GM18519 (cell line): ENCODE measurements at regions not wholly inside any gene's neighbourhood (a gene's known extent, or its start where the extent isn't known, plus 50 kb on each side); places are given as distances from the start of the nearest gene placed in this dataset.
"Not testable (repeated sequence)": the region's sequence is repeated elsewhere in the genome, so short reads cannot be mapped to it uniquely, and the experiment has no call there.

Source experiments
- ATAC-seq: cut with Tn5 transposase; IDR thresholded peaks from one replicate; pipeline ENCODE4 v1.9.1; 2021; ENCODE audit warnings: mild to moderate bottlenecking, moderate library complexity; ENCODE audit not compliant: unreplicated experiment, low FRiP score

DNA sequence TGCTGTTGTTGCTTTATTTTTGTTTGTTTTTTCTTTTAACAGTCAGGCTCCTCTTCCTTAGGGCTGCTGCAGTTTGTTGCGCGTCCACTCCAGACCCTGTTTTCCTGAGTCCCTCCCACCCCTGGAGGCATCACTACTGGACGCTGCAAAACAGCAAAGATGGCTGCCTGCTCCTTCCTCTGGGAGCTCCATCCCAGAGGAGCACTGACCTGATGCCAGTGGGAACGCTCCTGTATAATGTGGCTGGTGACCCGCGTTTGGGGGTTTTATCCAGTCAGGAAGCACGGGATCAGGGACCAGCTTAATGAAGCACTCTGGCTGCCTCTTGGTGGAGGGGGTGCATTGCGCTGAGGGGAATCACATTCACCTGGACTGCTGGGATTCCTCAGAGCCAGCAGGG is 1005.6 kb downstream of the CDH8 start:
- no peak for ATAC-seq

GRCh38 chr16:61024180-61024900 is 1011.9 kb downstream of the CDH8 start:
- ATAC-seq = no peak

DNA sequence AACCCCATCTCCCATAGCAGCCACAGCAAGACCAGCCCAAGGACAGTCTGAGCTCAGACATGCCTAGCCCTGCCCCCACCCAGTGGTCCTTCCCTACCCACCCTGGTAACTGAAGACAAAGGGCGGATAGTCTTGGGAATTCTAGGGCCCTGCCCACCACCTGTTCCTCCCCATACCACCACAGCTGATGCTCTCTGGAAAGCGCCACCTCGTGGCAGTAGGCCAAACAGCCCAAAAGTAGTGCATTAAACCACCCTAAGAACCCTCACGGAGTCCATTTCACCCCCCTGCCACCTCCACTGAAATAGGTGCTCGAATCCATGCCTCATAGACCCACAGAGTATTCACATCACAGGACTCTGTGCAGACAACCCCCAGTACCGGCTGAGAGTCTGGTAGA is 1021.4 kb downstream of the CDH8 start:
- no peak for ATAC-seq

GRCh38 chr16:61007694-61008093 is 1028.5 kb downstream of the CDH8 start:
- ATAC-seq = no peak

GRCh38 chr16:61005952-61006351 is 1030.3 kb downstream of the CDH8 start:
- no peak for ATAC-seq

DNA sequence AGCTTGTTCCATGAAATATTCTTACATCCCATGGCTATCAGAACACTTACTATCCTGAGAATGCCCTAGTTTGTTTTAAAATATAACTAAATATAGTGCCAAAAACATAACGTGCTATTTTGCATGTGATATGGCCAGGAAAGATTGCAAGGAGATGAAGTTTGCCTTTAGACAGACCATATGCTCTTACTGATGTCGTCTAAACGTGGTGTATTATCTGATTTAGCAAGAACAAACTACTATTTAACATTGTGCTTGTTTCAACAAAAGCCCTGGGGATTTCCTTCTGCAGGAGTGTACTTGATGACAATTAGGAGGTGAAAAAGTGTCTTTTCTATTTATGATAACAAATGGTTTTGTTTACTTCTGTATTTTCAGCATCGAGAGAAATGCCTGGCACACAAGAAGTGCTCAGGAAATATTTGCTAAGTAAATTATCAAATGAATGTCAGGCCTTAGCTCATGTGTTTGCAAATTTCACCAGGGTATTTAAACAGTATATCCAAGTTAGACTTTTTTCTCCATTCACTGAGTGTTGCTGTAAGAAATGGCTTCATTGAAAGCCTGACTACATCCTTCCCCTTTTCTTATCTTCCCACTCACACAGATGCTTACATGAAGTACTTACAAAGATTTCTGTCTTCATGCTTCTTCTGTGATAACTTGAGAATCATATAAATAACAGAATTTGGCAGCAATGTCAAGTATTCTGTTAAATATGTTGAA is 1033.6 kb downstream of the CDH8 start:
- ATAC-seq = no peak

GRCh38 chr16:60991886-60992285 is 1044.4 kb downstream of the CDH8 start:
- no peak for ATAC-seq

GRCh38 chr16:60989592-60989991 is 1046.6 kb downstream of the CDH8 start:
- no peak for ATAC-seq

GRCh38 chr16:60979119-60979518 is 1057.1 kb downstream of the CDH8 start:
- no peak for ATAC-seq

- ATAC-seq = no peak
These were observed 1086.4 kb downstream of the CDH8 start for GRCh38 chr16:60949800-60950199.

DNA sequence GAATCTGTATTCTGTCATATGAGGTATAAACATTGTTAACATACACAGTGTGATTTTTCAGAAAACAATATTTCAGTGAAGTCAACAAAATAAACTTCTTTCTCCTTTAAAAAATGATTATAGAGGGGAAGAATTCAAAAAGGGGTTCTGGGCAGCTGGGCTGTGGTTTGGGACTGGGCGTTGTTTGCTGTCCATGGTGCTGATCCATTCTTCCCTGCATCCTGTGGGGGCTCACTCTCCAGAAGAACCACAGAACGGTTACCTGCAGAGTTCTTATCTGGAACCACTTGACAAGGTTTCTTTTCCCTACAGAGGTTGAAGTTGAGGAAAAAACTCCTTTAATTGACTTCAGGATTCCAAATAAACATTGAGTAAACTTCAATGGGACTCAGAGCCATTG is 1091.0 kb downstream of the CDH8 start:
- no peak for ATAC-seq

GRCh38 chr16:60936189-60936588 is 1100.0 kb downstream of the CDH8 start:
- not testable (repeated sequence) for ATAC-seq

DNA sequence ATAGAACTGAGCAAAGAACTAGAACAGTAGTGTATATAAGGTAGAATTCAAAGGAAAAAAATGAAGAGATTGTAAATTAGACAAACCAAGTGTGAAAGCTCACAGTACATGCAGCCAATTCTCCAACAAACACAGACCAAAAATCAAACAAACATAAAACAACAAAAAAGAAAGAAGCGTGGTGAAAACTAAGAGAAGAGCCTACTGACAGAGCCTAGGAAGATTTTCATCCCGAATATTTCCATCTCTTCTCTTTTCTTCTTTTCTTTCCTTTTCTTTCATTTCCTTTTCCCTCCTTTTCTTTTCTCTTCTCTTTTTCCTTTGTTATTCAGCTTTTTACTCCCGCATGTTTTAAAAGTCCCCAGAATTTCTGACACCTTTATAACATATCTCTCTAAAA is 1103.6 kb downstream of the CDH8 start:
- ATAC-seq = no peak

DNA sequence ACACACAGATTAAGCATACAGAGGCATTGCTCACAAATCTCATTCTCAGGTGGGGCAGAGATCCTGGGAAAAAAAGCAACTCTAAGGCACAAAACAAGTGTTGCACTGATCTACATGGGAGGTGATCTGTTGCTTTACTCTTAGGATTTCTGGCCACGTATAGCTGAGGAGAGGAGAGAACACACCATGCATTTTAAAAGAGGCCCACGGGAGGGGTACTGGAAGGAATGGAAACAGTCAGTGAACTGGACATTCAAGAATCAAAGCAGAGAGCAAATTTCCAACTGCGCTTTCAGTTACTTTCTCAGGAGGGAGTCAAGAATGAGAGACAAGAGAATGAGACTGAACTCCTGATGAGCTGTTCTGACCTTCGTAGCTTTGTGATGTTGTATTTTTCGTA is 1105.9 kb downstream of the CDH8 start:
- ATAC-seq = no peak

DNA sequence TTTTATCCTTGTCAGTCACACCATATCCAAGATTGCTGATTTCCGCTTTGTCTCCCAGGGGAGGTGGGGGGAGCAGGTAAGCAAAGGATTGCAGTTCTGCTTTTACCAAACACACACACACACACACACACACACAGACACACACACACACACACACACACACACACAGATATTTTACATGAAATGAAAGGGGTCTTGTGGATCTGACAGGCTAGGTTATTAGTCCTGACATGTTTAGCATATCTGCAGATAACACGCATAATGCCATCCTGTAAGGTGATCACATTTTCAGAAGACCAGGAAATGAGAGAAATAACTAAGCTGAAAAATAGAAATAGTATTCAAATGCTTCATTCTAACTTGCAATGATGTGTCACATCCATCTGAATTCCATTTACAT is 1113.3 kb downstream of the CDH8 start:
- no peak for ATAC-seq

DNA sequence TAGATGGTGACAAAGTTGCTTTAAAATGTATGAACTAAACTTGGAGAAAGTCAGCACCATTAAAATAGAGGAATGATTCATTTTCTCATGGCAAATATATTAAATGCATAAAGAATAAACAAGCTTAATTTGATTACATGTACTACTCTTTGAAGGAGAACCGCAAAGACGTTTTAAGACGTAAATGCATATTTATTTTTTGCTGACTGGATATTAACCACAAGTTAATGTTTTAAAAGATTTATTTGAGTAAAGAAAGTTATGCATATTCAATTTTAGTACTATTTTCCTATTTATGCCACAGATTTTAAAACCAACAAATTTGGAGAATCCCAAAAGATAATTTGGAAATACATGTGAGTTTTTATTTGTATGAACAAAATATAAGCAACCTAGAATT is 1121.9 kb downstream of the CDH8 start:
- no peak for ATAC-seq

DNA sequence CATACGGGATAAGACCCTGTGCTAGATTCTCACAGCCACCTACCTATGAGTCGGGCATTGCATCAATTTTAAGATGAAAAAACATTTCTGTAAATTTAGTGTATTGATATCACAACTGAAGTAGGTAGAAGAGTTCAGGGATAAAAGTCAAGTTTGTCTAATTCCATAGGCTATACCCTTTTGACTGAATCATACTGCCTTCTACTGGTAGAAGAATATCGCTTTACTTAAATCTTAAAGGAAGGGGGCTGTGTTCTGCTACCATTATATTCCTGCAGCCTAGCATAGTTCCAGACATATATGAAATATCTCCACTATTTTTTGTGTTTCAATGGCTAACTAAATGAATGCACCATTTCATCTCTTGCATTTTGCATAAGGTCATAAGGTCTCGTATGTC is 1128.6 kb downstream of the CDH8 start:
- no peak for ATAC-seq

GRCh38 chr16:60905811-60906210 is 1130.4 kb downstream of the CDH8 start:
- ATAC-seq = no peak

- ATAC-seq = no peak
These were observed 1134.1 kb downstream of the CDH8 start for GRCh38 chr16:60902114-60902513.

- ATAC-seq = no peak
These were observed 1153.4 kb downstream of the CDH8 start for GRCh38 chr16:60882816-60883215.

DNA sequence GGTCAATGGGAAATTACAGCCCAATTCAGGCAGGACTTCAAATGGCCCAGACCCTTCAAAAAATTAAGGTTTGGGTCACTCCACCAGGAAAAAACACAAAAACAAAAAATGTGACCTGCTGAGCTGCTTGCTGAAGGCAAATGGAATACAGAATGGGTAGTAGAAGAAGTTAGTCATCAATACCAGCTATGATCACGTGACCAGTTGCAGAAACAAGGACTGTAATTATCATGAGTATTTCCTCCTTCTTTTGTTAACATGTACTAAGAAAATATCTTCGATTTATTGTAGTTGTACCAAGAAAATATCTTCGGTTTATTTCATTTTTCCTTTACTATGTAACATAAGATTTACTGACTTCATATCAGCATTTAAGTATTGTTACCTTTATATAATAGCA is 1183.6 kb downstream of the CDH8 start:
- no peak for ATAC-seq

DNA sequence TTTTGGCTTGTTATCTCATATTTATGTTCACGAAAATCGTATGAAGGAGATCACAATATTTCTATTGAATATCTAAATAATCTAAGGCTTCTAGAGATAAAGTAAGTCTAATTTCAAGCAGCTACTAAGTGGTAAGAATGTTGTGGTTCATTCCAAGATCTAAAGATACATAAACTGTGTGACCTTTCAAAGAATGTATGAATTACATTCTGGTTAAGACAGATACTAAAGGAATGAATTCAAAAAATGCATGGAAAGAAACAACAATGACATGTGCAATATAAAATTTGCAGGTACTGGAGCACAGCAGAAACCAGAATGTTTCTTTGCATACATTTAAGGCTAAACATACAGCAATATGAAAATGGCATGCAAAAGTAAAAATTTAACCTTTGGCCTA is 1214.6 kb downstream of the CDH8 start:
- no peak for ATAC-seq
